ENCODE measurements at regions not wholly inside any gene's neighbourhood (a gene's known extent, or its start where the extent isn't known, plus 50 kb on each side); places are given as distances from the start of the nearest gene placed in this dataset.

- Mint-ChIP-seq H3K27me3 (peaks cover 27% of the 10 kb centered on the region), H3K27ac (no peak overlapping the region), H3K4me1 (ENCODE audit: low read depth) (no peaks in the 10 kb centered on the region), H3K4me3 (no peak overlapping the region), H3K36me3 (ENCODE audit: low read depth) (no peaks in the 10 kb centered on the region), H3K9me3 (peaks cover 13% of the 10 kb centered on the region)
- no peak for DNase-seq
These were observed 122.9 kb upstream of the TTC29 start for GRCh38 chr4:147068564-147068963.

GRCh38 chr4:147071209-147071740 is 125.6 kb upstream of the TTC29 start:
- Mint-ChIP-seq H3K27ac (no peak overlapping the region), H3K27me3 (peaks cover 31% of the 10 kb centered on the region), H3K4me1 (ENCODE audit: low read depth) (no peaks in the 10 kb centered on the region), H3K9me3 (peaks cover 13% of the 10 kb centered on the region), H3K4me3 (no peak overlapping the region), H3K36me3 (ENCODE audit: low read depth) (no peaks in the 10 kb centered on the region)
- DNase-seq = no peak

- H3K4me3 Mint-ChIP-seq = no peak overlapping the region
- DNase-seq = no peak
- H3K9me3 Mint-ChIP-seq = peaks cover 10% of the 10 kb centered on the region
- H3K27me3 Mint-ChIP-seq = peaks cover 18% of the 10 kb centered on the region
- H3K27ac Mint-ChIP-seq = no peak overlapping the region
- H3K4me1 Mint-ChIP-seq (ENCODE audit: low read depth) = no peaks in the 10 kb centered on the region
- H3K36me3 Mint-ChIP-seq (ENCODE audit: low read depth) = no peaks in the 10 kb centered on the region
These were observed 130.5 kb upstream of the TTC29 start for GRCh38 chr4:147076179-147076578.

GRCh38 chr4:147076728-147077127 is 131.1 kb upstream of the TTC29 start:
- no peaks in the 10 kb centered on the region for H3K36me3 Mint-ChIP-seq (ENCODE audit: low read depth)
- no peak overlapping the region for H3K4me3 Mint-ChIP-seq
- no peak for DNase-seq
- H3K27me3 Mint-ChIP-seq = peaks cover 16% of the 10 kb centered on the region
- H3K9me3 Mint-ChIP-seq = peaks cover 8% of the 10 kb centered on the region
- H3K4me1 Mint-ChIP-seq (ENCODE audit: low read depth) = no peaks in the 10 kb centered on the region
- no peak overlapping the region for H3K27ac Mint-ChIP-seq

- Mint-ChIP-seq H3K27me3 (peaks cover 11% of the 10 kb centered on the region), H3K4me3 (no peak overlapping the region), H3K27ac (no peak overlapping the region), H3K9me3 (peaks cover under 1% of the 10 kb centered on the region), H3K4me1 (ENCODE audit: low read depth) (no peaks in the 10 kb centered on the region), H3K36me3 (ENCODE audit: low read depth) (no peaks in the 10 kb centered on the region)
- DNase-seq = no peak
These were observed 132.7 kb upstream of the TTC29 start for GRCh38 chr4:147078362-147078761.

DNA sequence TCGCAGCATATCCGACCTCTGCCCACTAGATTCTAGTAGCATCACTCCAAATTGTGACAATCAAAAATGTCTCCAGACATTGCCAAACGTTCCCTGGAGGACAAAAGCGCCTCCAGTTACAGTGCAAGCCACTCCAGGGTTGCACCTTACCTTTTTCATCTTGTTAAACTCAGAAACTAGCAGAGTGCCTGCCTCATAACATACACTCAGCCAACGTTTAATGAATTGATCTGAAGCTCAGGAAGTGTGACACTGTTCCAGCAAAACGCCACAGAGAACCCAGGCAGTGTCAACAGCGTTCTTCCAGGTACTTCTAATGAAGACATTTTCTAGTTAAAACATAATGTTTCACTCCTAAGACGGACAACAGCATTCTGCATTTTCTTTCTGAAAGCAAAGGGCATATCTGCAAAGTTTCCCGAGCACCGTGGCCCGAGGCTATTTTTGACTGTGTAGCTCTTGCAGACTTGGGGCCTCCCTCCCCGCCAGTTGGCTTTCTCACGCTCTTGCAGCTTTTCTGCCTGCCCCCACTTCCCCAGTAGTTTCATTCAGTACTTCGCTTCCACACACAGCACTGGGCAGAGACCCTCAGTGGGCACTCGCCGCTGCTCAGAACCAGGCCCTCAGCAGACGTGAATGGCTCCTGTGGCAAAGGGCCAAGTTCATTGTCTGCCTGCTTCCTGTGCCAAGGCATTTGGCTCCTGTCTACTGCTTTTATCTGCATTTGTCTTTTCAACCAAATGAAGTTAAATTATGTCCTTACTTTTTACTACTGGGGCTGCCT is 133.4 kb upstream of the TTC29 start:
- Mint-ChIP-seq H3K36me3 (ENCODE audit: low read depth) (no peaks in the 10 kb centered on the region), H3K27ac (no peak overlapping the region), H3K9me3 (no peaks in the 10 kb centered on the region), H3K4me1 (ENCODE audit: low read depth) (no peaks in the 10 kb centered on the region), H3K27me3 (peaks cover 6% of the 10 kb centered on the region), H3K4me3 (no peak overlapping the region)
- no peak for DNase-seq

DNA sequence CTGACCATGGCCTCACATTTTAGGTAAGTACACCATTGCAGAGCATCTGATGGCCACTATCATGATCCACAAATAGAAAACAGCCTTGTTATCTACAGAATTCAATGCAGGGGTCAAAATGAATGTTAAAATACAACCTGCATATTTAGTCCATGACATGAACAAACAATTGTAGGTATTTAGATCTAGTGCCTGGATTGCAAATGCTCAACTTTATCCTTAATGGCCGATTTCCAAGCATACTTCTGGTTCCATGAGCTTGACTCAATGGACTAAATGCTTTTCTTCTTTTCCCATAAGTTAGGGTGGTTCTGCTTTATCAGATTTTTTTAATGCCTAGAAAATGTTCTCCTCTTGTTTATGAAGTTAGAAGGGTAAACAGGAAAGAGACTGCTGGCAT is 139.2 kb upstream of the TTC29 start:
- H3K4me3 Mint-ChIP-seq = no peak overlapping the region
- no peaks in the 10 kb centered on the region for H3K4me1 Mint-ChIP-seq (ENCODE audit: low read depth)
- no peaks in the 10 kb centered on the region for H3K9me3 Mint-ChIP-seq
- H3K36me3 Mint-ChIP-seq (ENCODE audit: low read depth) = no peaks in the 10 kb centered on the region
- H3K27ac Mint-ChIP-seq = no peak overlapping the region
- peaks cover 16% of the 10 kb centered on the region for H3K27me3 Mint-ChIP-seq
- no peak for DNase-seq

DNA sequence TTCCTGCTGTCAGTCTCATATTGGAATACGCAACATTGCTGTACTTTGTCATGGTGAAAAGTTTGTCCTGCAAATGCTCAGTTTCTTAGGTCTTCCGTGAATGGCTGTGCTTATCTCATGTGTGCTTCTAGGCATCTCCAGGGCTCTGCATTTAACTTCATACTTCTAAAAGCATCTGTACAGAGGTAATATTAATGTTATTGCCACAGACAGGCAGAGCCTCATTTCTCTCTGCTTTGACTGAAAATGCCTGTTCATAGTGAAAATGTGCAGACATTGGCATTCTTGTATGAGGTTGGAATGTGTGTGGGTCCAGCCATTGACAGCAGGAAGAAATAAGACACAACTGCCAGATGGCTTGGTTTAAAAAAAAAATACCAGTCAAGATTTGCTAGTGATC is 140.1 kb upstream of the TTC29 start:
- H3K27me3 Mint-ChIP-seq = peaks cover 16% of the 10 kb centered on the region
- DNase-seq = no peak
- no peaks in the 10 kb centered on the region for H3K36me3 Mint-ChIP-seq (ENCODE audit: low read depth)
- H3K4me3 Mint-ChIP-seq = no peak overlapping the region
- no peak overlapping the region for H3K27ac Mint-ChIP-seq
- no peaks in the 10 kb centered on the region for H3K4me1 Mint-ChIP-seq (ENCODE audit: low read depth)
- H3K9me3 Mint-ChIP-seq = no peaks in the 10 kb centered on the region

GRCh38 chr4:147088146-147088545 is 142.5 kb upstream of the TTC29 start:
- Mint-ChIP-seq H3K27me3 (peaks cover 20% of the 10 kb centered on the region), H3K36me3 (ENCODE audit: low read depth) (no peaks in the 10 kb centered on the region), H3K4me1 (ENCODE audit: low read depth) (no peaks in the 10 kb centered on the region), H3K27ac (no peak overlapping the region), H3K4me3 (no peak overlapping the region), H3K9me3 (no peaks in the 10 kb centered on the region)
- DNase-seq = no peak

DNA sequence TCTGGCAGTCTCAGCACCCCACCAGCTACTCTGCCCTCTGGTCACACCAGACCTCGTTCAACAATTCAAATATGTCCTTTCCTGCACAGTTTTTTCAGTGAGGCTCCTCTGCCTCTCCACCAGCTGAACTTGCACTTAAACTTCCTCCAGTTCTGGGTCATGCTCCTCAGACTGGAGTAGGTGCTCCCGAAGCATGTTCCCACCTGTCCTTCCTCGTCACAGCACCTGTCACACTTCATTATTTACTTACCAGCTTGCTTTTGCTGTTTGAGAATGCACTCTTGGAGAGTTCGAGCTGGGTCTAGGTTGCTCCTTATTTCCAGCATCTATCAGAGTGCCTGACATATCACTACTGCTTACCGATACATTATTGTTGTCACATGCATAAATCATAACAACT is 144.8 kb upstream of the TTC29 start:
- no peak for DNase-seq
- Mint-ChIP-seq H3K4me1 (ENCODE audit: low read depth) (no peaks in the 10 kb centered on the region), H3K27me3 (peaks cover 20% of the 10 kb centered on the region), H3K36me3 (ENCODE audit: low read depth) (no peaks in the 10 kb centered on the region), H3K27ac (no peak overlapping the region), H3K4me3 (no peak overlapping the region), H3K9me3 (no peaks in the 10 kb centered on the region)

GRCh38 chr4:147093206-147093605 is 147.5 kb upstream of the TTC29 start:
- Mint-ChIP-seq H3K27me3 (peaks cover 22% of the 10 kb centered on the region), H3K4me3 (no peak overlapping the region), H3K4me1 (ENCODE audit: low read depth) (no peaks in the 10 kb centered on the region), H3K36me3 (ENCODE audit: low read depth) (no peaks in the 10 kb centered on the region), H3K27ac (no peak overlapping the region), H3K9me3 (no peaks in the 10 kb centered on the region)
- no peak for DNase-seq

- peaks cover 21% of the 10 kb centered on the region for H3K27me3 Mint-ChIP-seq
- no peak for DNase-seq
- no peaks in the 10 kb centered on the region for H3K4me1 Mint-ChIP-seq (ENCODE audit: low read depth)
- no peak overlapping the region for H3K4me3 Mint-ChIP-seq
- H3K36me3 Mint-ChIP-seq (ENCODE audit: low read depth) = no peaks in the 10 kb centered on the region
- no peak overlapping the region for H3K27ac Mint-ChIP-seq
- no peaks in the 10 kb centered on the region for H3K9me3 Mint-ChIP-seq
These were observed 148.6 kb upstream of the TTC29 start for GRCh38 chr4:147094238-147094637.

DNA sequence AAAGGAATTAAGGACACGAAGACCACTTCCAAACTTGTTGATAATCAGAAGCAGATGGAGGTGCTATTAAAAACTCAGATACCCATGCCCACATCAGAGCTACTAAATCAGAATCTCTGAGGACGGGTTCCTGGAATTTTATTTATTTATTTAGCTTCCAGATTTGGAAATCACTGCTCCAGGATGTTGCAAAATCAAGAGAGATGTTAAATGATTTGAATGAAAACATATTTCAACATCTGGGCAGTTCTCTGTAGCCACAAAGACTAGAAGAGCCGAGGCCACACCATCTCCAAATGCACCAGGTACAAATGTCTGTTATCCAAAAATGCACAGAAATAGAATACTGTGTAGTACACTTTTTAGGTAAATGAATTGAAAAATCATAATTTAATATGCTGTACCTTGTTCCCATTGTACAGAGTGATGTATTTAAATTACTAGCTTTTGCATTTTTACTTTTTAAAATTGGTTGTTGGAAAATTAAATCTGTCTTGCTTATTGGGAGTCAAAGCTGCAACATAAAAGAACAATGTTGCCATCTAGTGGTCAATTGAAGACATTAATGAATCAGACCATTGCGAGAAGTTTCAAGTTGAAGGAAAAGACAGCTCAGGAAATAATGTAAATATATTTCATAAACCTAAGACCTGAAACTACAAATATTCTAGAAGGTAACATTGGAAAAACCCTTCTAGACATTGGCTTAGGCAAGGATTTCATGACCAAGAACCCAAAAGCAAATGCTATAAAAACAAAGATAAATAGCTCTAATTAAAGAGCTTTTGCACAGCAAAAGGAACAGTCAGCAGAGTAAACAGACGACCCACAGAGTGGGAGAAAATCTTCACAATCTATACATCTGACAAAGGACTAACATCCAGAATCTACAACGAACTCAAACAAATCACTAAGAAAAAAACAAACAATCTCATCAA is 151.3 kb upstream of the TTC29 start:
- Mint-ChIP-seq H3K9me3 (no peaks in the 10 kb centered on the region), H3K27ac (no peak overlapping the region), H3K4me1 (ENCODE audit: low read depth) (no peaks in the 10 kb centered on the region), H3K27me3 (peaks cover 32% of the 10 kb centered on the region), H3K36me3 (ENCODE audit: low read depth) (no peaks in the 10 kb centered on the region), H3K4me3 (no peak overlapping the region)
- DNase-seq = no peak

GRCh38 chr4:147101678-147102077 is 156.0 kb upstream of the TTC29 start:
- Mint-ChIP-seq H3K27ac (no peak overlapping the region), H3K4me3 (no peak overlapping the region), H3K36me3 (ENCODE audit: low read depth) (no peaks in the 10 kb centered on the region), H3K9me3 (no peaks in the 10 kb centered on the region), H3K4me1 (ENCODE audit: low read depth) (no peaks in the 10 kb centered on the region), H3K27me3 (peaks cover 52% of the 10 kb centered on the region)
- DNase-seq = no peak

GRCh38 chr4:147102596-147102995 is 156.9 kb upstream of the TTC29 start:
- H3K9me3 Mint-ChIP-seq = no peaks in the 10 kb centered on the region
- no peak overlapping the region for H3K4me3 Mint-ChIP-seq
- H3K27me3 Mint-ChIP-seq = peaks cover 46% of the 10 kb centered on the region
- no peak overlapping the region for H3K27ac Mint-ChIP-seq
- H3K36me3 Mint-ChIP-seq (ENCODE audit: low read depth) = no peaks in the 10 kb centered on the region
- no peaks in the 10 kb centered on the region for H3K4me1 Mint-ChIP-seq (ENCODE audit: low read depth)
- DNase-seq = no peak

Measured in activated T-cell treated with anti-CD3 and anti-CD28 coated beads, Interleukin-2, amount 50 U/mL, for 24 hours (primary cell).